ENCODE measurements at regions not wholly inside any gene's neighbourhood (a gene's known extent, or its start where the extent isn't known, plus 50 kb on each side); places are given as distances from the start of the nearest gene placed in this dataset.
"Not testable (repeated sequence)": the region's sequence is repeated elsewhere in the genome, so short reads cannot be mapped to it uniquely, and the experiment has no call there.

DNA sequence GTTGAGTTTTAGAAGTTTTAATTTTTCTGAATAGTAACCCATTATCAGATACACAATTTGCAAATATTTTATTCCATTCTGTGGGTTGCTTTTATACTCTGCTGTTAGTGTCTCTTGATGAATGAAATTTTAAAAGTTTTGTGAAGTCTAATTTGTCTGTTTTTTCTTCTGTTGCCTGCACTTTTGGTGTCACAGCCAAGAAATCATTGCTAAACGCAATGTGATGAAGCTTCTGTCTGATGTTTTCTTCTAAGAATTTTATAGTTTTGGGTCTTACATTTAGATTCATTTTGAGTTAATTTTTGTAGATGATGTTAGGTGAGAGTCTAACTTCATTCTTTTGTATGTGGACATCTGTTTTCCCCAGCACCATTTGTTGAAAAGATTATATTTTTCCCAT lies 330.0 kb upstream of the FOXK1 start:
- DNase-seq (ENCODE audit: low read depth, low spot score) = no peak
- H3K4me3 ChIP-seq (ENCODE audit: low read depth, low read length) = no peak overlapping the region
- in situ Hi-C loops (cut with HindIII; ENCODE audit: low sequenced_read_pairs) = no loop called here
- TF ChIP-seq, protein P1, sequence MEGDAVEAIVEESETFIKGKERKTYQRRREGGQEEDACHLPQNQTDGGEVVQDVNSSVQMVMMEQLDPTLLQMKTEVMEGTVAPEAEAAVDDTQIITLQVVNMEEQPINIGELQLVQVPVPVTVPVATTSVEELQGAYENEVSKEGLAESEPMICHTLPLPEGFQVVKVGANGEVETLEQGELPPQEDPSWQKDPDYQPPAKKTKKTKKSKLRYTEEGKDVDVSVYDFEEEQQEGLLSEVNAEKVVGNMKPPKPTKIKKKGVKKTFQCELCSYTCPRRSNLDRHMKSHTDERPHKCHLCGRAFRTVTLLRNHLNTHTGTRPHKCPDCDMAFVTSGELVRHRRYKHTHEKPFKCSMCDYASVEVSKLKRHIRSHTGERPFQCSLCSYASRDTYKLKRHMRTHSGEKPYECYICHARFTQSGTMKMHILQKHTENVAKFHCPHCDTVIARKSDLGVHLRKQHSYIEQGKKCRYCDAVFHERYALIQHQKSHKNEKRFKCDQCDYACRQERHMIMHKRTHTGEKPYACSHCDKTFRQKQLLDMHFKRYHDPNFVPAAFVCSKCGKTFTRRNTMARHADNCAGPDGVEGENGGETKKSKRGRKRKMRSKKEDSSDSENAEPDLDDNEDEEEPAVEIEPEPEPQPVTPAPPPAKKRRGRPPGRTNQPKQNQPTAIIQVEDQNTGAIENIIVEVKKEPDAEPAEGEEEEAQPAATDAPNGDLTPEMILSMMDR (IDR thresholded peaks at IDR 0.05; ENCODE audit: low read depth, low read length) = no peak

DNA sequence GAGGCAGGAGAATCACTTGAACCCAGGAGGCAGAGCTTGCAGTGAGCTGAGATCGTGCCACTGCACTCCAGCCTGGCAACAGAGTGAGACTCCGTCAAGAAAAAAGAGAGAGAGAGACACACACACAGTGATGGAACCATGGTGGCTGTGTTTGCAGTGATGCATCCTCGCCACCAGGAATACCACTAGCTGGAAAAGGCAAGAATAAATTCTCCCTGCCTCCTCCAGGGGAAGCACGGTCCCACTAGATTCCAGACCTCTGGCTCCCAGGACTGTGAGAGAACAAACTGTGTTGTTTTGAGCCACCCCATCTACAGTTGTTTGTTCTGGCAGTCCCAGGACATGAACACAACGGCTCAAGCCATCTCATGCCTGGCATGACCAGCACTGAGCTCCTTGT lies 320.3 kb upstream of the FOXK1 start:
- in situ Hi-C loops (cut with HindIII; ENCODE audit: low sequenced_read_pairs) = no loop called here
- no peak for DNase-seq (ENCODE audit: low read depth, low spot score)
- H3K4me3 ChIP-seq (ENCODE audit: low read depth, low read length) = no peak overlapping the region
- TF ChIP-seq, protein P1 (IDR thresholded peaks at IDR 0.05; ENCODE audit: low read depth, low read length) = no peak

DNA sequence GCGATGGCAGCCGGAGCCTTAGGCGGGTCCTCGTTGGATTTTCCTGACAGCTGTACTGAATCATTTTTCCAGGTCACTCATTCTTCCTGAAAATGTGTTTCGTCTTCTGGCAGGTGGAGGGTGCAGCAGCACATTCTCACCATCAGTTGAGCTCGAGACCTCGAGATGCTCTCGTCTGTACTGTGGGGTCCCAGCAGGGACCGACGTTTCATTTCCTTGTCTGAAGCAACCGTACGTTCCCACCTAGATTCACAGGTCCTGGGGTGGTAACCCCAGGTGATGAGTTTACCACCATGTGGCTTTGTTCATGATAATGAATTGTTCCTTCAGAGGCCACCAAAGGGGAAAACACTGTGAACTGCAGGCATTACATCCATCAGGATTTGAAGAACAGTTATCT lies 298.5 kb upstream of the FOXK1 start:
- no peak for DNase-seq (ENCODE audit: low read depth, low spot score)
- in situ Hi-C loops (cut with HindIII; ENCODE audit: low sequenced_read_pairs) = no loop called here

DNA sequence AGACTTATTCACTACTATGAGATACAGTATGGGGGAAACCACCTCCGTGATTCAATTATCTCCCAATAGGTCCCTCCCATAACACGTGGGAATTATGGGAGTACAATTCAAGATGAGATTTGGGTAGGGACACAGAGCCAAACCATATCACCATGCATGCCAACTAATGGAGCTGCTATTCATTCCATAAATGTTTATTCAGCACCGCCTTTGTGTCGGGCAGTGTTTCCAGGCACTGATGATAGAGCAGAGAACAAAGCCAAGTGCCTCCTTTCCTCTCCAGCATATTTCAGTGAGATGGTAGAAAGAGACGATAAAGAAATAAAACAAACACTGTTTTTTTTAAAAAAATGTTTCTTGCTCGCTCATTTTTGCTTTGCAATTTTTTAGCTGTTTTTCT lies 295.9 kb upstream of the FOXK1 start:
- in situ Hi-C loops (cut with HindIII; ENCODE audit: low sequenced_read_pairs) = no loop called here
- no peak for DNase-seq (ENCODE audit: low read depth, low spot score)
- TF ChIP-seq, protein P1 (IDR thresholded peaks at IDR 0.05; ENCODE audit: low read depth, low read length) = no peak
- no peak overlapping the region for H3K4me3 ChIP-seq (ENCODE audit: low read depth, low read length)

More for the DNA sequence above, 298.5 kb upstream of the FOXK1 start:
- no peak overlapping the region for H3K4me3 ChIP-seq (ENCODE audit: low read depth, low read length)
- TF ChIP-seq, protein P1 (IDR thresholded peaks at IDR 0.05; ENCODE audit: low read depth, low read length) = no peak

DNA sequence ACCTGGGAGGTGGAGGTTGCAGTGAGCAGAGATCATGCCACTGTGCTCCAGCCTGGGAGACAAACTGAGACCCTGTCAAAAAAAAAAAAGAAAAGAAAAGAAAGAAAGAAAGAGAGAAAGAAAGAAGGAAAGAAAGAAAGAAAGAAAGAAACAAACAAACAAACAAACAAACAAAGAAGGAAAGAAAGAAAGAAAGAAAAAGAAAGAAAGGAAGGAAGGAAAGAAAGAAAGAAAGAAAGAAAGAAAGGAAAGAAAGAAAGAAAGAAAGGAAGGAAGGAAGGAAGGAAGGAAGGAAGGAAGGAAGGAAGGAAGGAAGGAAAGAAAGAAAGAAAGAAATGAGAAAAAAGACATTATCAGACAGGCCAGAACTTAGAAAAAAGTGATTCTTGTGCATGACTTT lies 291.0 kb upstream of the FOXK1 start:
- in situ Hi-C loops (cut with HindIII; ENCODE audit: low sequenced_read_pairs); H3K4me3 ChIP-seq (ENCODE audit: low read depth, low read length); DNase-seq (ENCODE audit: low read depth, low spot score): not testable (repeated sequence)

DNA sequence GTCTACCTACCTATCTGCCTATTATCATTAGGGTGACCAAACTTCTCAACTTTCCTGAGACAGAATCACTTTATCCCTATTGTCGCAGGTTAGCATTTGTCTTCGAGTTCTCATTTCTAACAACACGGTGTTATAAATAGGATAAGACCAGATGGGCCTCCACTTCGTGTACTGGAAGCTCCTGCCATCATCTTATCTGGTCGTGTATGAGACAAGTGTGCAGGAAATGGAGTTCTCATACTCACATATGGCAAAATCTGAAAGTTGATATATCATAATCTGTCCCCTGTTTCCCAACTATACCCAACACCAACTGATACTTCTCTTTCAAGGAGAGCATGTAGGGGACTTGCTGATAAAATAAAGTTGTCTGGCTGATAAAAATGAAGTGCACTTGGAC lies 287.4 kb upstream of the FOXK1 start:
- TF ChIP-seq, protein P1 (IDR thresholded peaks at IDR 0.05; ENCODE audit: low read depth, low read length) = no peak
- H3K4me3 ChIP-seq (ENCODE audit: low read depth, low read length) = no peak overlapping the region
- in situ Hi-C loops (cut with HindIII; ENCODE audit: low sequenced_read_pairs) = no loop called here
- no peak for DNase-seq (ENCODE audit: low read depth, low spot score)

DNA sequence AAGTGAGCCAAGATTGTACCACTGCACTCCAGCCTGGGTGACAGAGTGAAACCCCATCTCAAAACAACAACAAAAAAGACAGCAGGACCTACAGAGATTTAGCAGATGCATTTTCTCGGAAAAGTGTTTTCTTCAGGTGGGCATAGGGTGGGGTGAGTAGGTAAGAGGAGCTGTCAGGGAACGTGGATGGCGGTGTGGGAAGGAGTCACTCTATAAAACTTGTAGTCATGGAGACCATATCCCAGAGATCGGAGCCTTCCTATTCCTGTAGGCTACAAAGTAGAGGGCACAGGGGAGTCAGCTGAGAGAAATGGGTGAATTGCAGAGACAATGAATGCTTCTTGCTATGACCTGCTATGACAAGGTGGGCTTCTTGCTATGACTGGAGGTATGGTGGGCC lies 283.0 kb upstream of the FOXK1 start:
- DNase-seq (ENCODE audit: low read depth, low spot score) = no peak
- no peak overlapping the region for H3K4me3 ChIP-seq (ENCODE audit: low read depth, low read length)
- TF ChIP-seq, protein P1 (IDR thresholded peaks at IDR 0.05; ENCODE audit: low read depth, low read length) = no peak
- in situ Hi-C loops (cut with HindIII; ENCODE audit: low sequenced_read_pairs) = no loop called here
